Fibroblast of mammary gland (primary cell): ENCODE measurements at regions not wholly inside any gene's neighbourhood (a gene's known extent, or its start where the extent isn't known, plus 50 kb on each side); places are given as distances from the start of the nearest gene placed in this dataset.
"Not testable (repeated sequence)": the region's sequence is repeated elsewhere in the genome, so short reads cannot be mapped to it uniquely, and the experiment has no call there.

Experiments
- DNase-seq: peaks from one replicate; pipeline ENCODE4 v3.0.0-alpha.2; 2010; ENCODE audit warnings: low read depth
- H3K4me3 ChIP-seq: 2 replicates; pipeline ENCODE4 v1.5.1; 2011; ENCODE audit warnings: low read depth, mild to moderate bottlenecking, low read length, moderate library complexity; ENCODE audit not compliant: control insufficient read depth
- CTCF ChIP-seq: conservative IDR thresholded peaks from 2 replicates; pipeline ENCODE4 v1.5.1; 2011; ENCODE audit warnings: low read depth, low read length, inconsistent platforms; ENCODE audit not compliant: control insufficient read depth, insufficient read depth

GRCh38 chr5:86465052-86465838 lies 152.5 kb upstream of the COX7C start:
- no peak for TF ChIP-seq CTCF
- DNase-seq, result no peak
- no peak overlapping the region for H3K4me3 ChIP-seq

GRCh38 chr5:86466721-86467120 lies 151.0 kb upstream of the COX7C start:
- DNase-seq, H3K4me3 ChIP-seq: not testable (repeated sequence)

GRCh38 chr5:86482008-86482407 lies 135.7 kb upstream of the COX7C start:
- no peak overlapping the region for H3K4me3 ChIP-seq
- DNase-seq, result no peak
- TF ChIP-seq CTCF, result no peak

- no peak for TF ChIP-seq CTCF
- no peak for DNase-seq
Observed at GRCh38 chr5:86493777-86494176, 124.0 kb upstream of the COX7C start.

GRCh38 chr5:86500947-86501346 lies 116.8 kb upstream of the COX7C start:
- no peak overlapping the region for H3K4me3 ChIP-seq
- TF ChIP-seq CTCF, result no peak
- DNase-seq, result no peak

More at GRCh38 chr5:86493777-86494176, 124.0 kb upstream of the COX7C start:
- no peak overlapping the region for H3K4me3 ChIP-seq

- no peak overlapping the region for H3K4me3 ChIP-seq
- no peak for TF ChIP-seq CTCF
- no peak for DNase-seq
Observed at GRCh38 chr5:86507574-86507973, 110.2 kb upstream of the COX7C start.

- not testable (repeated sequence) for DNase-seq, H3K4me3 ChIP-seq
Observed at GRCh38 chr5:86510330-86510915, 107.3 kb upstream of the COX7C start.
